ENCODE measurements at regions not wholly inside any gene's neighbourhood (a gene's known extent, or its start where the extent isn't known, plus 50 kb on each side); places are given as distances from the start of the nearest gene placed in this dataset.

GRCh38 chr2:2501454-2502200, 170.6 kb upstream of the MYT1L start:
- WGBS, result 83% methylated on average over 9 of the region's 9 CpGs
- Histone ChIP-seq H3K27ac (ENCODE audit: low read depth in 1 of 2, low read length in 2 of 2) (no peak overlapping the region), H3K9me3 (ENCODE audit: control insufficient read depth in 4 of 4, low read length in 3 of 4) (peaks cover 0 to 5% (median 3%) of the 10 kb centered on the region in 4 donors)

GRCh38 chr2:2495606-2496005, 164.5 kb upstream of the MYT1L start:
- no peak overlapping the region for H3K9ac ChIP-seq (ENCODE audit: low read depth in 1 of 2, low read length in 2 of 2)
- no peaks in the 10 kb centered on the region for H3K4me1 ChIP-seq (ENCODE audit: control insufficient read depth in 4 of 4, insufficient read depth in 4 of 4, low read length in 3 of 4)
- H3K27me3 ChIP-seq (ENCODE audit: control insufficient read depth in 4 of 4, insufficient read depth in 4 of 4, low read length in 3 of 4), result no peaks in the 10 kb centered on the region
- WGBS, result 73% methylated on average over 1 of the region's 1 CpG
- H3K4me3 ChIP-seq (ENCODE audit: low read depth in 1 of 3, low read length in 3 of 3), result no peak overlapping the region
- peaks cover 0 to 2% (median 0%) of the 10 kb centered on the region in 4 donors for H3K9me3 ChIP-seq (ENCODE audit: control insufficient read depth in 4 of 4, low read length in 3 of 4)
- no peak for DNase-seq (ENCODE audit: low spot score)
- H3K36me3 ChIP-seq (ENCODE audit: control insufficient read depth in 4 of 4, insufficient read depth in 3 of 4, low read depth in 1 of 4, low read length in 3 of 4), result no peaks in the 10 kb centered on the region
- TF ChIP-seq SP1 (IDR thresholded peaks at IDR 0.05) (no peak), NR2F2 (IDR thresholded peaks at IDR 0.05) (no peak), JUND (IDR thresholded peaks at IDR 0.05) (no peak), TAF1 (conservative IDR thresholded peaks at IDR 0.05) (no peak), CTCF (IDR thresholded peaks at IDR 0.05; ENCODE audit: low read depth, low read length, missing input control) (no peak), MAX (IDR thresholded peaks at IDR 0.05) (no peak), FOXA1 (IDR thresholded peaks at IDR 0.05) (no peak), HNF4G (IDR thresholded peaks at IDR 0.05) (no peak), ZBTB33 (IDR thresholded peaks at IDR 0.05) (no peak), RXRA (IDR thresholded peaks at IDR 0.05) (no peak), GABPA (IDR thresholded peaks at IDR 0.05 in 1 of 2, conservative IDR thresholded peaks at IDR 0.05 in 1 of 2) (no peak), EGR1 (IDR thresholded peaks at IDR 0.05; ENCODE audit: low read depth in 2 of 2) (no peak), REST (IDR thresholded peaks at IDR 0.05) (no peak)
- no peak overlapping the region for H3K27ac ChIP-seq (ENCODE audit: low read depth in 1 of 2, low read length in 2 of 2)

More at GRCh38 chr2:2501454-2502200, 170.6 kb upstream of the MYT1L start:
- Histone ChIP-seq H3K4me3 (ENCODE audit: low read depth in 1 of 3, low read length in 3 of 3) (no peak overlapping the region), H3K4me1 (ENCODE audit: control insufficient read depth in 4 of 4, insufficient read depth in 4 of 4, low read length in 3 of 4) (no peaks in the 10 kb centered on the region), H3K27me3 (ENCODE audit: control insufficient read depth in 4 of 4, insufficient read depth in 4 of 4, low read length in 3 of 4) (no peaks in the 10 kb centered on the region), H3K9ac (ENCODE audit: low read depth in 1 of 2, low read length in 2 of 2) (no peak overlapping the region), H3K36me3 (ENCODE audit: control insufficient read depth in 4 of 4, insufficient read depth in 3 of 4, low read depth in 1 of 4, low read length in 3 of 4) (no peaks in the 10 kb centered on the region)
- DNase-seq (ENCODE audit: low spot score), result no peak
- no peak for TF ChIP-seq JUND (IDR thresholded peaks at IDR 0.05)

Measured in liver (tissue), 8 donors.